SK-N-SH (cell line): ENCODE measurements at regions not wholly inside any gene's neighbourhood (a gene's known extent, or its start where the extent isn't known, plus 50 kb on each side); places are given as distances from the start of the nearest gene placed in this dataset.

ENCODE experiments used
- ELF1 ChIP-seq: IDR thresholded peaks from 2 replicates; pipeline ENCODE4 v1.4.0; 2012
- NRF1 ChIP-seq: IDR thresholded peaks from 2 replicates; pipeline ENCODE4 v1.6.1; 2012; ENCODE audit warnings: low read depth, mild to moderate bottlenecking, low read length
- SMC3 ChIP-seq: IDR thresholded peaks from 2 replicates; pipeline ENCODE4 v1.6.1; 2012; ENCODE audit warnings: low read depth, low read length, improper control_type of control experiment
- TF ChIP-seq, protein P1 (sequence below): fragments of 200-600 bp; sonication (generic); IDR thresholded peaks from 2 replicates; pipeline ENCODE4 v1.6.1; 2017; ENCODE audit warnings: antibody characterized with exemption, mild to moderate bottlenecking, moderate library complexity

DNA sequence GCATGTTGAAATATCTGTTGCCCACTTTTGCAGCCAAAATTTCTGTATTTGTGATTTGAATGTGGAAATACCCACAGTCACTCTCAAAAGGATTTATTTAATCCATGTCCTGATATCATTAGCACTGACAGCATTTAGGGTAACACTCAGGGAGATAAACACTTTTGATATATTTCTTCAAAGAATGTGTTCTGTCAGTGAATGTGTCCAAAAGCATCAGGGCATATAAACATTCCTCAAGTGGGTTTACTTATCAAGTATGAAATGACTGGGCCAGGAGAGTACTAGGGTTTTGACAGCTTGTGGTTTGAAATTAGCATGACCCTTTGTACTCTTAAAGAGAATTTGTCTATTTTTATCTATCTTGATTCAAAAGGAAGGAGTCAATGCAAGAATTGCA, 1302.1 kb upstream of the ADGRL2 start:
- TF ChIP-seq, protein P1, sequence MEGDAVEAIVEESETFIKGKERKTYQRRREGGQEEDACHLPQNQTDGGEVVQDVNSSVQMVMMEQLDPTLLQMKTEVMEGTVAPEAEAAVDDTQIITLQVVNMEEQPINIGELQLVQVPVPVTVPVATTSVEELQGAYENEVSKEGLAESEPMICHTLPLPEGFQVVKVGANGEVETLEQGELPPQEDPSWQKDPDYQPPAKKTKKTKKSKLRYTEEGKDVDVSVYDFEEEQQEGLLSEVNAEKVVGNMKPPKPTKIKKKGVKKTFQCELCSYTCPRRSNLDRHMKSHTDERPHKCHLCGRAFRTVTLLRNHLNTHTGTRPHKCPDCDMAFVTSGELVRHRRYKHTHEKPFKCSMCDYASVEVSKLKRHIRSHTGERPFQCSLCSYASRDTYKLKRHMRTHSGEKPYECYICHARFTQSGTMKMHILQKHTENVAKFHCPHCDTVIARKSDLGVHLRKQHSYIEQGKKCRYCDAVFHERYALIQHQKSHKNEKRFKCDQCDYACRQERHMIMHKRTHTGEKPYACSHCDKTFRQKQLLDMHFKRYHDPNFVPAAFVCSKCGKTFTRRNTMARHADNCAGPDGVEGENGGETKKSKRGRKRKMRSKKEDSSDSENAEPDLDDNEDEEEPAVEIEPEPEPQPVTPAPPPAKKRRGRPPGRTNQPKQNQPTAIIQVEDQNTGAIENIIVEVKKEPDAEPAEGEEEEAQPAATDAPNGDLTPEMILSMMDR, result no peak
- TF ChIP-seq SMC3, result no peak
- no peak for TF ChIP-seq ELF1
- TF ChIP-seq NRF1, result no peak
